ENCODE measurements at regions not wholly inside any gene's neighbourhood (a gene's known extent, or its start where the extent isn't known, plus 50 kb on each side); places are given as distances from the start of the nearest gene placed in this dataset.

DNA sequence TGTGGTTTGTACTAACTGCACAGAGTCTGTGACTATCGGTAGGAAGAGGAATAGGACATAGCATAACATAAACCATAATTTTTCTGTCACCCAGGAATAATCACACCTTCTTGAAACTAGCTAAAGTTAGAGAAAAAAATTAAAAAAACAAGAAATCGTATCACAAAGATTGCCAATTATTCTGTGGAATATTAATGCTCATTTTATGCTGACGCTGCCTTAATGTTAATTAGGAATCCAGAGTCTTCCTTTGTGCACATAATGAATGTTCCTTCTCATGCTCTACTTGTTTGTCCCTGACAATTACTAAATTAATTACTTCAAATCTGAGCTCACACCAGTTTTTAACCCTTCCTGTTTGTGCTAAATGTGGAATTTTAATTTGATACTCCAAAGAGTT, 772.7 kb upstream of the EPHA5 start:
- TF ChIP-seq, protein P1, sequence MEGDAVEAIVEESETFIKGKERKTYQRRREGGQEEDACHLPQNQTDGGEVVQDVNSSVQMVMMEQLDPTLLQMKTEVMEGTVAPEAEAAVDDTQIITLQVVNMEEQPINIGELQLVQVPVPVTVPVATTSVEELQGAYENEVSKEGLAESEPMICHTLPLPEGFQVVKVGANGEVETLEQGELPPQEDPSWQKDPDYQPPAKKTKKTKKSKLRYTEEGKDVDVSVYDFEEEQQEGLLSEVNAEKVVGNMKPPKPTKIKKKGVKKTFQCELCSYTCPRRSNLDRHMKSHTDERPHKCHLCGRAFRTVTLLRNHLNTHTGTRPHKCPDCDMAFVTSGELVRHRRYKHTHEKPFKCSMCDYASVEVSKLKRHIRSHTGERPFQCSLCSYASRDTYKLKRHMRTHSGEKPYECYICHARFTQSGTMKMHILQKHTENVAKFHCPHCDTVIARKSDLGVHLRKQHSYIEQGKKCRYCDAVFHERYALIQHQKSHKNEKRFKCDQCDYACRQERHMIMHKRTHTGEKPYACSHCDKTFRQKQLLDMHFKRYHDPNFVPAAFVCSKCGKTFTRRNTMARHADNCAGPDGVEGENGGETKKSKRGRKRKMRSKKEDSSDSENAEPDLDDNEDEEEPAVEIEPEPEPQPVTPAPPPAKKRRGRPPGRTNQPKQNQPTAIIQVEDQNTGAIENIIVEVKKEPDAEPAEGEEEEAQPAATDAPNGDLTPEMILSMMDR (IDR thresholded peaks at IDR 0.05) = no peak
- TF ChIP-seq POLR2A (IDR thresholded peaks at IDR 0.05) = no peak
- no peak for TF ChIP-seq POLR2AphosphoS5 (IDR thresholded peaks at IDR 0.05)
